IPS-20b (cell line): ENCODE measurements at regions not wholly inside any gene's neighbourhood (a gene's known extent, or its start where the extent isn't known, plus 50 kb on each side); places are given as distances from the start of the nearest gene placed in this dataset.

Experiments used
- H3K27ac ChIP-seq: one replicate; pipeline ENCODE4 v1.5.1; 2013; ENCODE audit warnings: low read length
- H3K27me3 ChIP-seq: 2 replicates; pipeline ENCODE4 v1.6.1; 2013; ENCODE audit warnings: mild to moderate bottlenecking, low read length, inconsistent platforms; ENCODE audit not compliant: insufficient read depth
- H3K36me3 ChIP-seq: 2 replicates; pipeline ENCODE4 v1.6.1; 2013; ENCODE audit warnings: low read depth, mild to moderate bottlenecking, inconsistent platforms, low read length, moderate library complexity; ENCODE audit not compliant: insufficient read depth
- H3K4me1 ChIP-seq: 2 replicates; pipeline ENCODE4 v1.6.1; 2013; ENCODE audit warnings: mild to moderate bottlenecking, control low read depth, inconsistent platforms, low read length, moderate library complexity; ENCODE audit not compliant: insufficient read depth
- H3K4me3 ChIP-seq: 2 replicates; pipeline ENCODE4 v1.5.1; 2013; ENCODE audit warnings: mild to moderate bottlenecking, low read length, inconsistent platforms
- H3K9ac ChIP-seq: 2 replicates; pipeline ENCODE4 v1.6.1; 2013; ENCODE audit warnings: low read depth, mild to moderate bottlenecking, inconsistent platforms, low read length, moderate library complexity
- H3K9me3 ChIP-seq: 2 replicates; pipeline ENCODE4 v1.6.1; 2013; ENCODE audit warnings: mild to moderate bottlenecking, low read depth, low read length, inconsistent platforms; ENCODE audit not compliant: insufficient read depth

DNA sequence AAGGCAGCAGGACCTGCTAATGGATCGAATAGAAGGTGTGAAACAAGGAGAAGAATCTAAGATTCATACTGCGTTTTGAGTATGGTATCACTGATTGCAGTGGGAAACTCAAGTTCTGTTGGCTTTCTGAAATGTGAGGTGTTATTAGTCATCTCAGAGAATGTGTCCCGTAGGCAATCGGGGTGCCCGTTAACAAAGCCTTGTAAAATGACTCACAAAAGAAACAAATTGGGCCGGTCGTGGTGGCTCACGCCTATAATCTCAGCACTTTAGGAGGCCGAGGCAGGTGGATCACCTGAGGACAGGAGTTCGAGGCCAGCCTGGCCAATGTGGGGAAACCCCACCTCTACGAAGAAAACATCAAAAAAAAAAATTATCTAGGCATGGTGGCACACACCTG, 118.2 kb upstream of the C7orf33 start:
- no peak overlapping the region for H3K4me3 ChIP-seq
- H3K9ac ChIP-seq, result no peak overlapping the region
- no peaks in the 10 kb centered on the region for H3K9me3 ChIP-seq
- H3K27me3 ChIP-seq, result no peaks in the 10 kb centered on the region
- H3K27ac ChIP-seq, result no peak overlapping the region
- H3K36me3 ChIP-seq, result no peaks in the 10 kb centered on the region
- H3K4me1 ChIP-seq, result no peaks in the 10 kb centered on the region; the same call in 1 of the 2 replicates

GRCh38 chr7:148473703-148474480, 116.7 kb upstream of the C7orf33 start:
- H3K9ac ChIP-seq, result no peak overlapping the region

DNA sequence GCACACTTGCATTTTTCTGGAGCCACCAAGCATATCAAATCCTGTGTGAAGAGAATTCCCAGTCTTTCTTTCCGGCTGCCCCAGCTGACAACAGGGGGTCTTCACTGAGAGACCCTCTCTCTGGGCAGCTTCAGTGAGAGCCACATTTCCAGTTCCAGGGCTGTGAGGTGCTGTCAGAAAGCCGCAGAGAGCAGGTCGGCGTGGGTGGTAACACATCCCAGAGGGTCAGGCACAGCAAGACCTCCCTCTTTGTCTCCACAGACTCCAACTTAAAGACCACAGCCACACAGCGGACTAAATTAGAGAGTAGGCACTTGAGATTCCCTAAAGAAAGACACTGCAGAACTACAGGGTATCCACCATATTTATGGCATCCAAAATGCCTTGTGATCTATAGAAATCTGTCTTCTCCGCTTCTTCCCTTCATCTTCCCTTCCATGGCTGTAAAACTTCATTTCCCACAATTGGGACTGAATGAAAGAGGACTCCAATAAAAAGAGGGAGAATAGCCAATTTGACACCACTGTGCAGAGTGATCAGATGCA, 116.0 kb upstream of the C7orf33 start:
- H3K27me3 ChIP-seq, result no peaks in the 10 kb centered on the region
- no peak overlapping the region for H3K27ac ChIP-seq
- peaks cover 6% of the 10 kb centered on the region; the same call in 1 of the 2 replicates for H3K4me1 ChIP-seq
- H3K9ac ChIP-seq, result no peak overlapping the region
- no peaks in the 10 kb centered on the region for H3K9me3 ChIP-seq
- H3K4me3 ChIP-seq, result no peak overlapping the region
- H3K36me3 ChIP-seq, result no peaks in the 10 kb centered on the region

More at GRCh38 chr7:148473703-148474480, 116.7 kb upstream of the C7orf33 start:
- Histone ChIP-seq H3K27ac (no peak overlapping the region), H3K4me1 (peaks cover 5% of the 10 kb centered on the region; the same call in 1 of the 2 replicates), H3K27me3 (no peaks in the 10 kb centered on the region), H3K36me3 (no peaks in the 10 kb centered on the region), H3K9me3 (no peaks in the 10 kb centered on the region), H3K4me3 (no peak overlapping the region)

- Histone ChIP-seq H3K27me3 (no peaks in the 10 kb centered on the region), H3K4me3 (no peak overlapping the region), H3K4me1 (peaks cover 6% of the 10 kb centered on the region; the same call in 1 of the 2 replicates), H3K9ac (no peak overlapping the region), H3K27ac (no peak overlapping the region), H3K36me3 (no peaks in the 10 kb centered on the region), H3K9me3 (no peaks in the 10 kb centered on the region)
Observed at GRCh38 chr7:148478551-148478950, 112.0 kb upstream of the C7orf33 start.

GRCh38 chr7:148480479-148481146, 110.0 kb upstream of the C7orf33 start:
- Histone ChIP-seq H3K36me3 (no peaks in the 10 kb centered on the region), H3K27ac (no peak overlapping the region), H3K27me3 (no peaks in the 10 kb centered on the region), H3K9ac (no peak overlapping the region), H3K4me1 (peaks cover 6% of the 10 kb centered on the region; the same call in 1 of the 2 replicates), H3K9me3 (no peaks in the 10 kb centered on the region), H3K4me3 (no peak overlapping the region)

DNA sequence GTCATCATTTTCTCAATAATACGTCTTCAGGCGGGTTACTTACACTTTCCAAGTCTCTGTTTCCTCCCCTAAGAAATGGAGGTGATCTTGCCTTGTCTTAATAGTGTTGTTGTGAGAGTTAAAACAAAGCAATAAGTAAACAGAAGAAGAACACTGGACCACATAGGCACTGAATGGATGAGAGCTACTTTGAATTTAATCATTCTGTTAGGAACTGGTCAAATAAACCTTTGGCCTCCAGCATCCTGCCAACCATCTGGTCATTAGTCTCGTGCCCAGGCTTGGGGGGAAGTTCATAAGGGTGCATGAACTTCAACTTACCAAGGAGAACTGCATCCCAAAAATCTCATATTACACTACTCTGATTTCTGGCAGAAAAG, 109.4 kb upstream of the C7orf33 start:
- Histone ChIP-seq H3K27me3 (no peaks in the 10 kb centered on the region), H3K36me3 (no peaks in the 10 kb centered on the region), H3K9me3 (no peaks in the 10 kb centered on the region), H3K4me3 (no peak overlapping the region), H3K4me1 (peaks cover 6% of the 10 kb centered on the region; the same call in 1 of the 2 replicates), H3K9ac (no peak overlapping the region), H3K27ac (no peak overlapping the region)

- Histone ChIP-seq H3K9ac (no peak overlapping the region), H3K27me3 (no peaks in the 10 kb centered on the region), H3K9me3 (no peaks in the 10 kb centered on the region), H3K36me3 (no peaks in the 10 kb centered on the region), H3K27ac (no peak overlapping the region), H3K4me3 (no peak overlapping the region), H3K4me1 (peaks cover 6% of the 10 kb centered on the region; the same call in 1 of the 2 replicates)
Observed at GRCh38 chr7:148481971-148482626, 108.5 kb upstream of the C7orf33 start.

GRCh38 chr7:148483515-148484308, 106.9 kb upstream of the C7orf33 start:
- Histone ChIP-seq H3K4me1 (peaks cover 3% of the 10 kb centered on the region; the same call in 1 of the 2 replicates), H3K27ac (no peak overlapping the region), H3K9me3 (no peaks in the 10 kb centered on the region), H3K4me3 (no peak overlapping the region), H3K9ac (no peak overlapping the region), H3K27me3 (no peaks in the 10 kb centered on the region), H3K36me3 (no peaks in the 10 kb centered on the region)

DNA sequence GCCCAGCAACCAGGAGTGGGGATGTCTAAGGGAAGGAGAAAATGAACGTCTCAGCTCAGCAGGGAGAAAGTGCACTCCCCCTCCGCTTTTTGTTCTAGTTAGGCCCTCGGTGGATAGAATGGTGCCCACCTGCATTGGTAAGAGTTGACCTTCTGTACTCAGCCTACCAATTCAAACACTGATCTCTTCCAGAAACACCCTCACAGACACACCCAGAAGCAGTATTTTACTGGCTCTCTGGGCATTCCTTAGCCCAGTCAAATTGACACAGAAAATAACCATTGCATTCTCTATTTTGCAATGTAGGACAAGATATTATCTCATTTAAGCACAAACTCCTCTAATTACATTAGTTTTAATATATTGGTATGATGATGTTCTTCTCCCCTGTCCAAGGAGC, 106.1 kb upstream of the C7orf33 start:
- Histone ChIP-seq H3K27me3 (no peaks in the 10 kb centered on the region; the same call in 1 of the 2 replicates), H3K27ac (no peak overlapping the region), H3K4me1 (no peaks in the 10 kb centered on the region), H3K36me3 (no peaks in the 10 kb centered on the region), H3K4me3 (no peak overlapping the region), H3K9me3 (no peaks in the 10 kb centered on the region), H3K9ac (no peak overlapping the region)

DNA sequence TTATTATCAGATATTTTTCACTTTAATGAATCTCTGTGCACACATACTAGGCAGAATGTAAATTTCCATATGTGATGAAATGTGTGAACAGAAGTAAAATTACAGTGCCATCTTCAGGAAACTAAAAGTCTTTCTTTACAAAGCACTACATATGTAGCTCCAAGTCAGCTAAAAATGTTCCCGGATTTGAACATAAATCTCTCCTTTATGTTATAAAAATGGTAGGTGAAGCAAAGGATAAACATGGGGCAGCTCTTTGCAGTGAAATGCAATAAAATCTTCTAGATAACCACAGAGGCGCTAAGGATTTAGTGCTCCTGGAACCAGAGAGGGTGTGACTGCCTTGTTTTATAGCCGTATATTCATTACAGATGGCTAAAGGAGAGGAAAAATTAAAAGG, 104.9 kb upstream of the C7orf33 start:
- H3K27ac ChIP-seq, result no peak overlapping the region
- no peaks in the 10 kb centered on the region for H3K36me3 ChIP-seq
- no peak overlapping the region for H3K9ac ChIP-seq
- no peak overlapping the region for H3K4me3 ChIP-seq
- no peaks in the 10 kb centered on the region for H3K9me3 ChIP-seq
- no peaks in the 10 kb centered on the region; the same call in 1 of the 2 replicates for H3K27me3 ChIP-seq
- H3K4me1 ChIP-seq, result no peaks in the 10 kb centered on the region

DNA sequence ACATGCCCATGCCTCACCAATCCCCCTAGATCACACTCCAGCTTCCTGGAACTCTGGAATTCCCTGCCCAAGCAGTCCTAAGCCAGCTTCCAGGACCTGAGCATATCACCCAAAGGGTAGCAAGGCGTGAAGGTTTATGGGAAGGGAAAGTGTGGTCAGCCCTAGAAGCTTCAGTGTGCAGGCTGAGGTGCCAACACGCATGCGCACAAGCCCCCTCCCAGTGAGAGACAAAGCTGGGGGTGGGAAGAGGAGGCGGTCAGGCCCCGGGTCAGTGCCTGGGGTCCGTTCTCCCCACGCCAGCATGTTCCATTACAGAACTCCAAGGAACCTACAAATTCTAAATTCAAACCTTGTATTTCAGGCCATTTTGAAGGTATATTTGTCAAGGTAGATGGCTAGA, 103.6 kb upstream of the C7orf33 start:
- Histone ChIP-seq H3K36me3 (no peaks in the 10 kb centered on the region), H3K27ac (no peak overlapping the region), H3K27me3 (no peaks in the 10 kb centered on the region; the same call in 1 of the 2 replicates), H3K4me3 (no peak overlapping the region), H3K9me3 (no peaks in the 10 kb centered on the region), H3K4me1 (no peaks in the 10 kb centered on the region), H3K9ac (no peak overlapping the region)
